Stimulated activated CD8-positive, alpha-beta memory T cell treated with anti-CD3 and anti-CD28 coated beads, Interleukin-2, amount 100 ng/mL, for 1 hour (primary cell): ENCODE measurements at regions not wholly inside any gene's neighbourhood (a gene's known extent, or its start where the extent isn't known, plus 50 kb on each side); places are given as distances from the start of the nearest gene placed in this dataset.
"Not testable (repeated sequence)": the region's sequence is repeated elsewhere in the genome, so short reads cannot be mapped to it uniquely, and the experiment has no call there.

Experiments
- DNase-seq, 2 donors: peaks; one replicate each; pipeline ENCODE4 v3.0.0-alpha.2; 2020; ENCODE audit warnings: low read depth in 2 of 2

GRCh38 chr5:96207420-96207819 is 225.6 kb downstream of the PCSK1 start:
- DNase-seq = no peak

GRCh38 chr5:96203761-96204160 is 229.3 kb downstream of the PCSK1 start:
- DNase-seq = no peak

GRCh38 chr5:96201503-96201902 is 231.5 kb downstream of the PCSK1 start:
- DNase-seq = no peak

GRCh38 chr5:96200641-96201040 is 232.4 kb downstream of the PCSK1 start:
- DNase-seq = no peak

- no peak for DNase-seq
These were observed 233.3 kb downstream of the PCSK1 start for GRCh38 chr5:96199713-96200183.

- no peak for DNase-seq
These were observed 234.5 kb downstream of the PCSK1 start for GRCh38 chr5:96198356-96199058.

- DNase-seq = not testable (repeated sequence)
These were observed 235.3 kb downstream of the PCSK1 start for GRCh38 chr5:96197767-96198166.

- no peak for DNase-seq
These were observed 235.7 kb upstream of the ELL2 start for GRCh38 chr5:96197347-96197746.

GRCh38 chr5:96196890-96197289 is 235.2 kb upstream of the ELL2 start:
- no peak for DNase-seq

- DNase-seq = no peak
These were observed 234.8 kb upstream of the ELL2 start for GRCh38 chr5:96196407-96196806.

GRCh38 chr5:96195123-96195522 is 233.5 kb upstream of the ELL2 start:
- DNase-seq = no peak

- DNase-seq = no peak
These were observed 232.9 kb upstream of the ELL2 start for GRCh38 chr5:96194593-96194992.

- no peak for DNase-seq
These were observed 232.3 kb upstream of the ELL2 start for GRCh38 chr5:96193946-96194345.

- no peak for DNase-seq
These were observed 228.3 kb upstream of the ELL2 start for GRCh38 chr5:96189987-96190386.

- no peak for DNase-seq
These were observed 227.6 kb upstream of the ELL2 start for GRCh38 chr5:96189028-96189826.

- no peak for DNase-seq
These were observed 225.8 kb upstream of the ELL2 start for GRCh38 chr5:96187309-96188027.

- DNase-seq = not testable (repeated sequence)
These were observed 222.9 kb upstream of the ELL2 start for GRCh38 chr5:96184510-96184909.

- no peak for DNase-seq
These were observed 219.2 kb upstream of the ELL2 start for GRCh38 chr5:96180684-96181435.

- DNase-seq = no peak
These were observed 215.7 kb upstream of the ELL2 start for GRCh38 chr5:96177303-96177869.

GRCh38 chr5:96176022-96176421 is 214.4 kb upstream of the ELL2 start:
- no peak for DNase-seq

- no peak for DNase-seq
These were observed 213.4 kb upstream of the ELL2 start for GRCh38 chr5:96175090-96175489.
